NCI-H2029 treated with DMSO at 0.1 percent for 48 hours (cell line): ENCODE measurements at regions not wholly inside any gene's neighbourhood (a gene's known extent, or its start where the extent isn't known, plus 50 kb on each side); places are given as distances from the start of the nearest gene placed in this dataset.

ENCODE experiments used
- DNase-seq: peaks from one replicate; lab custom pipeline; 2025; lab: John Stamatoyannopoulos, UW

DNA sequence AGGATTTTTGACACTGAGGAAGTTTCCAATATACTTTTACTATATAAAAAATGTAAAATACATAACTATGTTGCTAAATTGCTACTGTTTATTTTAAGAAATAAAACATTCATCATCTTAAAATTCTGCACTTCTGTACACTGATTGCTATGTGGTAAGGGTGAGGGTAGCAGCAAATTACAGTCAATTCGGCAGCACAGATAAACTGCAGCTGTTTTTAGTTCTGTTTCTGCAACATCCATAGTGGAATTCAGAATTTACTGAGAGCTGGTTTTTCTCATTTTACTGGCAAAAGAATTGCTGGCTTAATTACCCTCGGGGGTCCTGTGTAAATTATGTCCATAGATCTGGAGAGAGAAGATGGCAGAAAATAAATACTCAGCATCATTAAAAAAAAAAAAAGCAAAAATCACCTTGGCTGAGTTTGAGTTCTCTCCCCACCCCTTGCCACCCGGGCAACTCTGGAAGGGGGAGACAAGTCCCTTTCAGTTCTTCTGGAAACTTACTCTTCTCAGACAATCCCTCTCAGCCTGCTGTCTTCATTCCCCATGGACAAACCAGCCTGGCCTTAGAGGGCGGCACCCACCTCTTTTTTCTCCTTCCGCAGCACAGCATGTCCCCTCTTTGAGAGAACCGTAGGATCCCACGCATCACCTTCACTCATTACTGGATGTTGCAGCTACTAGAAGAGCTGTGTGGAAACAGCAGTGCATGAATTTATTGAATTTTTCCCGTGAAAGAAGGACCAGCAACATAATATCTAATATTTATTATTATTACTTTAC, 501.1 kb upstream of the CELF2 start:
- no peak for DNase-seq

DNA sequence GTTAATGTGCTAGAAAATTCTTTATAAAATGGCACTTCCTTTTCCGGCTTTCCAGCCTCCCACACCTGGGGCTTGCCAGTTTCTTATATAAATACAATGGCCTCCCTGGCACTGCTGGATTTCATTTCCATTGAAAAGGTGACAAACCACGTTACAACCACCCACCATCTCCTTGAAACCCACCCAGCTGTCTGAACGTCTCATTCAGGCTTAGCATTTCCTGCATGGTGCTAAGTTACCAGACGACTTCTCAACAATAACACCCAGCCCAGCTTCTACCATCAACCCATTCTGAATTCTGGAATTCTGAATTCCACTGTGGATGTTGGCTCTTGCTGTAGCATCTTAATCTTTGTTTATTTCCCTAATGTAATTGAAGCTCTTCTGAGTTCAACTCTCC, 499.8 kb upstream of the CELF2 start:
- DNase-seq = no peak

DNA sequence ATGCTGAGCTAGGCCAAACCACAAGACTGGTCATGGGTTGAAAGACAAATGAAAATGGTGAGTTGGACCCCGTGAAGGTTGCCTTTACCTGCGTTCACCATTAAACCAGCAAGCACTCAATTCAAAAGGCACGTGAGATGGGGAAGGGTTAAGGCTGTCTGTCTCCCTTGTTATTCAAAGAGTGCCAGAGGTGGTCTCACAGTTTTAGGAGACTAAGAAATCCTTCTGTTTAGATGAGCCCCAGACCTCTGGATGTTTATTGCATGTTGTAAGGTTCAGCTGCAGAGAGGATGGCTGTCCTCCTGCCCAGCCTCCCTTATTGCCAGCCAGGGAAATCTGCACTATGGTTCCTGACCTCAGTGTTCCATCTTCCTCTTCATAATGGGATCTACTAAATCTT, 498.0 kb upstream of the CELF2 start:
- no peak for DNase-seq

DNA sequence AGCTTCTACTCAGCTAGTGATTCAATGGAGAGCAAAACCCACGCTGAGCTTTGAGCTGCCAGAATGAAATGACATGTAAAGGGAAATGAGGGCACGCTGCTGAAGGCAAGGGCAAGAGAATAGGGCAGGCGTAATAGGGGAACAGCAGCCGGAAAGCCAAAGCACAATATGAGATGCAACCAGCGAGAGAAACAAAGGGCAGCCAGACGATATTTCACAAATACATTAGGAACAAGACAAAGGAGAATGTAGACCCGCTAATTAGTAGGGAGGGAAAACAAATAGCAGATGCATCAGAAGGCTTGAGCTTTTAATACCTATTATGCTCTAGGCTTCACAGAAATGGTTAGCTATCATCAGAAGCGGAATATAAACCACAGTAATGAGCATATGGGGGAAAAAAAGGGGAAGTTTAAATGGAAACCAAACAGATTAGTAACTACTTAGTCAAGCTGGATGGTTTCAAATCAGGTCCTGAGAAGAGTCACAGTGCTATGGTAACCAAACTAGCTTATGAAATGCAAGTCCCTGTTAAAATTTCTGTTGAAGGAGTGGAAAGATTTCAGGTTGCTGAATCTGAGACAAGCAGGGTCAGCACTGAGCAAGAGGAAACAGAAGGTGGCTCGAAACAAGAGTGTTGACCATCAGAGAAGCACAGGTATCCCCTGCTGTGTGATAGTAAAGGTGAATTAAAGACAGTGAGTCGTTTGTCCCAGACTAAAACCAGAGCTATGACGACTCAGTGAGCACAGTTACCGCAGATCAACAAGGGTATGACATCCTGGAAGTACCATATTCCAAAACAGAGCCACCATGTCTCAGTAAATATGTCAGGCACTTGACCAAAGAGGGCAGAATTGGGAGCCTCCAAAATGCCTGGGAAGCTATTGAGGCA, 496.9 kb upstream of the CELF2 start:
- DNase-seq = no peak

DNA sequence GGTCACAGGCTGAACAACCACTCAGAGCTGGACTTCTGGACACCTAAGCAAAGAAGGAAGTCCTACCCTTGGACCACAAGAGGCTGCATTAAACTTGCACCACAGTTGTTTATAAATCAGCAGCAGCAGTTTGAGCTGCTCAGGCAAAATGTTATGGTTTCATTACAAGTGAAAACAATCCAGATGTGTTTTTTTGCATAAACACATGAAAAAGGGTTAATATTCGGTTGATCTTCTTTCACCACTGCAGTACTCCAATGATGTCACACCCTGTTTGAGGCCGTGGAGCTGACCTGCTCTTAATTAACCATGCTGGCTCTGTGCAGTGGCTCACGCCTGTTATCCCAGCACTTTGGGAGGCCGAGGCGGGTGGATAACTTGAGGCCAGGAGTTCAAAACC, 490.8 kb upstream of the CELF2 start:
- DNase-seq = no peak

DNA sequence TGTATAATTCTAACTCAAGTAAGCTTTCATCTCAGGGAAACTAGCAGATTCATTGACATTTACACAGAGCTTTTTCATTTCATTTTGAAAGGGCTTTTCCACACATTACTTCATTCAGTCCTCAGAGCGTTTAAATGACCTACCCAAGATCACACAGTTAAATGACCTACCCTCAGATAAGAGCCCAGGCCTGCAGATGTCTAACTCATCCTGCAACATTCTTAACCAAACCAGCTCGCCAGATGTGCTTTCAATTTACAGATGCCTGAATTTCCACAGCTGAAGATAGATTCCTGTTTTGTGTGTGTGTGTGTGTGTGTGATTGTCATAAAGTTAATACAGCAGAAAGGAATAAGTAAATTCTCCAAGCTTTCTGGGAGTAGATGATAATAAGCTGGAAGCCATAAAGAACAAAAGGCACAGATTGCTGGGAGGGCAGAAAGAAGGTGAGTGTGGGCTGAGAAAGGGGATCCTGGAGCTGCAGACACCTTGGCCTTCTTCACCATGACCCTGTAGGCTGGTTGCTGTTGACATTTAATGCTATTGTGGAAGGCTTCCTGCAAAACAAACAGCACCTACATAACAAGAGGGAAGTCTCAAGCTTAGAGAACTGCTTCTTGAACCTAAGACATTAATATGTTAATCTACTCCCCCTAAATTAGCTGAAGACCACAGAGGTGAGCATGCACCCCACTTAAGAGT, 489.7 kb upstream of the CELF2 start:
- DNase-seq = no peak

DNA sequence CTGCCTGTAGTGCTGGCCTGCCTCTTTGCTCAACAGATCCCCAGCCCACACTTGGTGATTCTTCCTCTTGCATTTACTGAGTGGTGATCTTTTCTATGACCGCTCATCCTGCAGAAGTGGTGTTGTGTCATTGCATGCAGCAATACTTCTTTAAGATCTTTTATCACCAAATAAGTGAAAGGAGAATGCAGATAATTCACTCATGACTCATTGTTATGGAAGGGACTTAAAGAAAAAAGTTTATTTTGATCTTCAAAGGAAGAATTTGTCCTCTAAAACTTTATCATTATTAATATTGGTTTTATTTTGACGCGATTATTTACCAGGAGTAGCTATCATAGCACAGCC, 489.1 kb upstream of the CELF2 start:
- DNase-seq = no peak

DNA sequence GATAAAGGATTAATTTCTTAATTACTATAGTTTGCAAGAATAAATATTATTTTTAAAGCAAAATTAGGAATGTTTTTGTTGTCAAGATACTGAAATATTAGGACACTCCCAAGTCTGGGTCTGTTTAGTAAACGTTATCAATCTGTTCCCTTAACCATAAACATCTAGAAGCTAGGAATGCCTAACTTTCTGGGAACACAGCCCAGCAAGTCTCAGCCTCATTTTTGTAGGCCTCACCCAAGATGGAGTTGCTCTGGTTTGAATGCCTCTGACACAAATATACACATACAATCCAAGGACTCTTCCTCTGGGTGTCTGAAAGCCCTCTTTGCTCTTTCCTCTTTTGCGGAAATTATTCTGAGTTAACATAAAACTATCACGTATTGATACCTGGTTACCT, 487.4 kb upstream of the CELF2 start:
- no peak for DNase-seq

DNA sequence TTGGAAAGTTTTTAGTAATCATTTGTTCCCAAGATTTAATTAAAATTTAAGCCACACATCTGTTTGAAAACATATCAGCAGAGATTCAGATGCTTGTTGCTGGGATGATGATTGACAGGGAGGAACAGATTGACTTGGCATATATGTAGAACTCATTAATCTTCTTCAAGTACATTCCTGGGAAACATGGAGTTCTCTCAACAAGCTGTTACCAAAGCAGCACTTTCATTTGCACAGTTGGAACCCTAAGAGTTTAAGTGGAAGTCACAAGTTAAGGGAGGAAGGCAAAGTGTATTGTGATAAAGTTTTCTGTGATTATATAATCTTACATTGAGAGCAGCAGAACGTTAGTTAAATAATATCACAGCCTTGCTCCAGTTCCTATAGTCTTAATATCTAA, 485.4 kb upstream of the CELF2 start:
- DNase-seq = no peak

DNA sequence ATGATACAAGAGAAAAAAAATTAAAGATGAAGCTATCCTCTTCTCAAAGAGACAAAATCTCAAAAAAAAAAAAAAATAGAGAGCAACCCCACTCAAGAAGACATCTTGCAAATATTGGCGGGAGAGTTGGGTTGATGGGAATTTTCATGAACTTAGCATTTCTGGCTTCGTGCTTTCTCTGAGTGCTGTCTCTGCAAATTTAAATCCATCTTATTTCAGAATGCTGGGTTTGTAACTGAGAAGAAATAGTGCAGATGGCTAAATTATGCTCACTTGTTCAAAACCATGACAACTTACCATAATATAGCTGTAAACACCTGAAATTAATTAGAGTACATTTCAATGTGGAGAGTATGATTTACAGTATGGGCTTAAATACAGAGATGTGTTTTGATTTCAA, 484.8 kb upstream of the CELF2 start:
- DNase-seq = no peak

DNA sequence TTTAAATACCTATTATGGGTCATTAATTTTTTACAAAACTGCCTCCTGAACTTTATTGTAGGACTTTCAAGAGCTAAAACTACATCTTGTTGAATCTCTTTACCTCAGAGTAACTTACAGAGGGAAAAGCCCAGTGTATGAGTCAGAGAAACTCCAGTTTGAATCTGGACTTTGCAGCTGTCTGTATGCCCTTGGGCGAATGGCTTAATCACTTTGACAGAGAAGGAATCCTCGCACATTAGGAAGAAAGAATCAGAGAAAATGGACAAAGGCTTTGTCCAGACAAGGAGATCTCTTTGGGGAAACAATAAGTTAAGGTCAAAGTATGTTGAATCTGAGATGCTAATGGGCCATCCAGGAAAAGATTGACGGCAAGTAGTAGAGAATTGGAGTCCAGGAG, 484.2 kb upstream of the CELF2 start:
- DNase-seq = no peak

DNA sequence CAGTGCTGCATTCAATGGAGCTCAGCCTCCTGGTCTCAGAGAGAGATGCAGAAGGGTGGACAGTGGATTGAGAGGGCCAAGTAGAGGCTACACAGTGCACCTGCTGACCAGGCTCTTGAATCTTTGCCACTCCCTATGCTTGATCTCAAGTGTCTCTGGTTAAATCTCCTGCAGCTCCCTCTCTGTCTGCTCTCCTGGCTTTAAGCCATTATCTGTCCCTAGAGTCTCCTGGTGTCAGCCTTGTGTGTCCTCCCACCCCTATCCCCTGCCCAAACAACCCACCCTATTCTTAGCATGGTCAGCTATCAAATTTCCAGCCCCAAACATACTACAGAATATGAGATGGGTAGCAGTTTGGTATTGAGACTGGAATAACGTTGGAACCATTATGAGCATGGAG, 479.3 kb upstream of the CELF2 start:
- no peak for DNase-seq

DNA sequence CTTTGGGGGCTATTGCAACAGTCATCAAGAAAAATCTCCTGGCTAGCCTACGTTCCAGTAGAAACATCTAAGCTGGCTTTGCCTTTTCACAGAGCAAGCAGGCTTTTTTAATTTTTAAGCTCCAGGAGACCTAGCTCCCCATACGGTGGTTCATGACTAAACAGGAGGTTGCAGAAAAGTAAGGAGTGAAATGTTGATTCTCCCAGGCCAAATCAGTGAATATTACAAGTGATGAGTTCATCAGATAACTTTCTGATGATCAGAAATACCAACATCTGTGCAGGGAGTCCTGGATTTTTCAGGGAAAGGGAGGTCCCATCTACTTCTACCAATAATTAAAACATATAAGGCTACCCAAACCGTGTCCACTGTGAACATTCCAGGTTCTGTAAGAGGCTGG, 477.3 kb upstream of the CELF2 start:
- DNase-seq = no peak

DNA sequence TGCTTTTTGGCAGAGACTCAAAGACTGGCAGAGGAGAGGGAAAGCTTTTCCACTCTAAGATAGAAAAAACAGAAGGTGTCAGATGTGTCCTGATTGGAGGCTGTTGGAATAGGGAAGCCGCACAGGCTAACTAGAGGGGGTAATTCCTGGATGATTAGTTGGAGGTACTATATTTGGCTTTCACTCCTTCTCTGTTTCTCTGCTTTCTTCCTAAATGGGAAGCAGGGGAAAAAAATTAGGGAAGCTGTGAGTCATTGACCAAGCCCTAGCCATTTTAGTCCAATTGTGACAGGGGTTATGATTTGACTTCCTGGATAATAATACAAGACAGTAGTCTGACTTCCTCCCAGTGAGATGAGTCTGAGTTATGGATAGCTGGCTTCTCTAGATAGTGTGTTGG, 475.2 kb upstream of the CELF2 start:
- no peak for DNase-seq

DNA sequence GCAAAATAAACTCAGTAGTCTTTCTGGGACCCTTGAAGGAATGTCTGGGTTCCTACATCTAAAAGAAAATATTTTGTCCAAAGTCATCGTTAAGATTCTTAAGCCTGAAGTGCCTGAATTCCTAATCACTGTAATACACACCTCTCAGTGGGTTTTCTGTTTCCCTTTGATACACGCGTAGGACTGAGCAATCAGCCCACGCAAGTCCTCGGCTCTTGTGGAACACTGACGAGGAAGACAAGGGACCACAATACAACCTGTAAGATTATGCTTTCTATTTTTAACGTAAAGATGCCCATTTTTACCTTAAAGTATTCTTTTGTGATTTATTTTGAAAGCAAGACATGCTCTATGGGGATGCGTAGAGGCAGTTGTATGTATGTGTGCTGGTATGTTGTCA, 472.8 kb upstream of the CELF2 start:
- no peak for DNase-seq

DNA sequence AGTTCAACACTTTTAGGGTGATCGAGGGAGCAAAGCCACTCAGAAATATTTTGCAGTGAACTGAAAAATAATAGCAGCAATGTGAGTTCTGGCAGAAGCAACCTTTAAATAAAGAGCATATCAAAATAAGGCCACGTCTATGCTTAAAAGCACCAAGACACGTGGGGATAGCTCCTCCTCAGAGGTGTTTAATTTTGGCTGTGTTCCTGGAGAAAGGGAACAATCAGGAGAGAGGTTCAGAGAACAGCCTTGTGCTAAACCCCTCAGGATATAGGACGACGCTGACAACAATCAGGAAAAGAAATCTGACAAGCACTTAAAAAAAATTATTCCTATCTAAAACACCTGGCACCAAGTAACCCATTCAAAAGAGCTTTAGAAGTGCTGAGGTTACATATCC, 471.9 kb upstream of the CELF2 start:
- DNase-seq = no peak

DNA sequence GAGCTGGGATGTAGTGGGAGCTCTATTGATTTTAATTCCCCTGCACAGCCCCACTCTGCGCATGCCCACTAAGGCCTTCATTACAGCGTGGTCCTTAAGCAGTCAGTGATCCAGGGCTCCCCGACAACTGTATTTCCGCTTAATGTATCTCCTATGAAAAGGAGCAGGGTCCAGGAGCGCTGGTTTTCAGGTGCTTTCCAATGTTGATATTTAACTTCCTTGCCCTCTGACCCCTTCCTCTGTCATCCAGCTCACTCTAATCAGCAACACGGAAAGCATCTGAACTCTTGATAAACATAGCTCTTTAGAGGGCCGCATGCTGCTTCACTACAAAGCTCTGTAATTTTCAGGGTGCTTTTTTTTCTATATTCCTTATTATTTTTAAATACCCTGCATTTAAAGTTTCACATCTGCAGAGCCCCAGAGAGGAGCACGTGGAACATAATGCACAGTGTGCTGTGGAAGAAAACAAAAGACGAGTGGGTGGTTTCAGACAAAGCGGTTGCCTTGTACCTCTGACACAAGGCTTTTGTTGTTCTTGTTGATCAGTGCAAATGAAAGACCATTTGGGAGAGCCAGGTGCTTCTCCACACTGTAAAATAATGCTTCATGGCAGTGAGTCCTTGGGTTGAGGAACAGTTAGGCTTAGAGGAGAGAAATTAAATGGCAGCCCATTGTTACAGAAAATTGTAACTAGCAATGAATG, 465.9 kb upstream of the CELF2 start:
- no peak for DNase-seq

DNA sequence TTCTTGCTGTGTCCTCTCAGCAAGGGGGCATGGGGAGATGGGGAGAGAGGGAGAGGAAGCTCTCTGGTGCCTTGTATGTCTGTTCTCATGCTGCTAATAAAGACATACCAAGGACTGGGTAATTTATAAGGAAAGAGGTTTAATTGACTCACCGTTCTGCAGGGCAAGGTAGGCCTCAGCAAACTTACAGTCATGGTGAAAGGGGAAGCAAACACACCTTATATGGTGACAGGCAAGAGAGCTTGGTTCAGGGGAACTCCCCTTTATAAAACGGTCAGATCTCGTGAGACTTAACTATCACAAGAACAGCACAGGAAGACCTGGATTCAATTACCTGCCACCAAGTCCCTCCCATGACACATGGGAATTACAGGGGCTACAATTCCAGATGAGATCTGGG, 464.7 kb upstream of the CELF2 start:
- no peak for DNase-seq

DNA sequence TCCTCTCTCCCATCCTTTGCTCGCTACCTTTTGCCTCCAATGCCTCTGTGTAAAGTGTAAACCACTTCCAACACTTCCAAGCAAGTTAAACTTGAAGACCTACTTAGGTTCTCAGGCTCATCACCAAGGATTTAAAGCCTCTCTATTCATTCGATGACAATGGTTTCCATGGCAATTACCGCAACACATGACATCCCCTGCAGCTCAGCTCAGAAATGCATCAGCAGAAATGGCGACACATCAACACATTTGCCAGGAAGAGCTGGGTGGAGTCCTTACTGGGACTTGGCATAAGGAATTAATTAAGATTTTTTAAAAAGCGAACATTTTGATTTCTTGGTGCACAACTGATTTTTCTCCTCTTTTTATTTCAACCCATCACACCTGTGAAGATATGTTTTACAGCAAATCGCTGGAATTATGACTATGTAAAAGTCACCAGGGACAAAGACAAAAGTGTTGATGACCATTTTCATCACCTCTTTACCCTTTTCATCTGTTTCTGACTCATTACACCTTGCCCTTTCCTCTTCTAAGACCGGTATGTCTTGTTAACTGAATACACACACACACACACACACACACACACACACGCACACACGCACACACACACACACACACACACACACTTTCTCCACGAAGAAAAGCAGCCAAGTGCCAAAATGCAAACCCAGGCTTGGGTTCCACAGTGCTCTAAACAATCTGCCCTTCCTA, 453.4 kb upstream of the CELF2 start:
- DNase-seq = no peak

DNA sequence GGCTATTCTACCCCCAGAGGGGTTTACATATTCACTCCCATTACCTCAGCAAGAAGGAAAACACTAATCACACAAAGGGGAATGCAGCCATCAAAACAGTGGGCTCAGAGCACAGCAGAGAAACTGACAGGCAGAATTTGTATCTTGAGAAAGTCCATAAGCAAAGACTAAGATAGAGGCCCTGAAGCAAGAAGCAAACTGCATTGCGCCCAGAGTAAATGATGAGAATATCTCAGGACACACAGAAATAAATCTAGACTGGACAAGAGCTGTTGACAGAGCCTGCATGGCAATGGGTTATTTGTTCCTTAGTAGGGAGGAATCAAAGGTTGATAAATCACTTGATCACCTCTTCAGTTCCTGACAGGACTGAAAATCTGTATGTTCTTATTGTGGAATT, 440.7 kb upstream of the CELF2 start:
- DNase-seq = no peak

DNA sequence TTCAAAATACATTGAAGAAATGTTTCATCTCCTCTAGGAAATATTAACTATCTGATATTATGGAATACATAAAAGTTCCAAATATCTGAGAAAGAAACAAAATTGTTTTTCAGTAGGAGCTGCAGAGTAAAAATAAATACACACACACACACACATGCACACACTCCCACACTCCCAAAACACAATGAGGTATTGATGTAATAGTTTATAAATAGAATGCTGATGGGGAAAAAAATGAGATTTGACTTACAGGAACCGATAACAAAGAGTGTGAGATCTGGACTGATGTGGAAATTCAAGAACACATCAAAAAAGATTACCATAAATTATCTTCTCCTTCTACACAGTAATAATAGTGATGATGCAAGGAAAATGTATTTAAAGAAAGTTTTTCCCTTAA, 438.0 kb upstream of the CELF2 start:
- DNase-seq = no peak

DNA sequence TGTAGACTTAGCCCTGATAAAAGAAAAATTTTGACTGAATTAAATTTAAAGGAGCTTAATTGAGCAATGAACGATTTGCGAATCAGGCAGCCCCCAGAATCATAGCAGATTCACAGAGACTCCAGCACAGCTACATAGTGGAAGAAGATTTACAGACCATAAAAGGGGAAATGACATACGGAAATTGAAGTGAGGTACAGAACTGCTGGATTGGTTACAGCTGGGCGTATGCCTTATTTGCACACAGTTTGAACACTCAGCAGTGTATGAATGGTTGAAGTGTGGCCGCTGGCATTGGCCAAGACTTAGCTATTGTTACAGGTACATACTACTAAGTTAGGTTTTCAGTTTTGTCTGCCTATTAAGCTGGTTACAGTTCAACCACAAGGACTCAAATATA, 433.5 kb upstream of the CELF2 start:
- DNase-seq = no peak
